IPS DF 4.7 (cell line): ENCODE measurements at regions not wholly inside any gene's neighbourhood (a gene's known extent, or its start where the extent isn't known, plus 50 kb on each side); places are given as distances from the start of the nearest gene placed in this dataset.
"Not testable (repeated sequence)": the region's sequence is repeated elsewhere in the genome, so short reads cannot be mapped to it uniquely, and the experiment has no call there.

Experiments
- DNase-seq: peaks from one replicate; pipeline ENCODE4 v3.0.0-alpha.2; 2013; ENCODE audit warnings: low spot score; ENCODE audit errors: extremely low read depth

- no peak for DNase-seq
Measured at GRCh38 chr14:44620121-44621019, 113.3 kb upstream of the FSCB start.

GRCh38 chr14:44616204-44616603 is 109.1 kb upstream of the FSCB start:
- no peak for DNase-seq

GRCh38 chr14:44613061-44613712 is 106.1 kb upstream of the FSCB start:
- DNase-seq: no peak

- no peak for DNase-seq
Measured at GRCh38 chr14:44612002-44612401, 104.9 kb upstream of the FSCB start.

- no peak for DNase-seq
Measured at GRCh38 chr14:44609876-44610510, 102.9 kb upstream of the FSCB start.

- no peak for DNase-seq
Measured at GRCh38 chr14:44609201-44609600, 102.1 kb upstream of the FSCB start.

GRCh38 chr14:44607701-44608100 is 100.6 kb upstream of the FSCB start:
- DNase-seq: no peak

GRCh38 chr14:44606576-44606975 is 99.5 kb upstream of the FSCB start:
- no peak for DNase-seq

- not testable (repeated sequence) for DNase-seq
Measured at GRCh38 chr14:44601266-44601665, 94.2 kb upstream of the FSCB start.

- no peak for DNase-seq
Measured at GRCh38 chr14:44589180-44589579, 82.1 kb upstream of the FSCB start.

GRCh38 chr14:44586910-44587309 is 79.8 kb upstream of the FSCB start:
- DNase-seq: no peak

GRCh38 chr14:44576356-44576755 is 69.3 kb upstream of the FSCB start:
- DNase-seq: no peak

- DNase-seq: no peak
Measured at GRCh38 chr14:44567997-44568396, 60.9 kb upstream of the FSCB start.

GRCh38 chr14:44565968-44566367 is 58.9 kb upstream of the FSCB start:
- DNase-seq: no peak

- no peak for DNase-seq
Measured at GRCh38 chr14:44564908-44565307, 57.8 kb upstream of the FSCB start.
